Activated CD4-positive, alpha-beta T cell treated with anti-CD3 and anti-CD28 coated beads for 48 hours (primary cell): ENCODE measurements at regions not wholly inside any gene's neighbourhood (a gene's known extent, or its start where the extent isn't known, plus 50 kb on each side); places are given as distances from the start of the nearest gene placed in this dataset.

Experiments used
- DNase-seq: peaks from one replicate; pipeline ENCODE4 v3.0.0-alpha.2; 2020

DNA sequence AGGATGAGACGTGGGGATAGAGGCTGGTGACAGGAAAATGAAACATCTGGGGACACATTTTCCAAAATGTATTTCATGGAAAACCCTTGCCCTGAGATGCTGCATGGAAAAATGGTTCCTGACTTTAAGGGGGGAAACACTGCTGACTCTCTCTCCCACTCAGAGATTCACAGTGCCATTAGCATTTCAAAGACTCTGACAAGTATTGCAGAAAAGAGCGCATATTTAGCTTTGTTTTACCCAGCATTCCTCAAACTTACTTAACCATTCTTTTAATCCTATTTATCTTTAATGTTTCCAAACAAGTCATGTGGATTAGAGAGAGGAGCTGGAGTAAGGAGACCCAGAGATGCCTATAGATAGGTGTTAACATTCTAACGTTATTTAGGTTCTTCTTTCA lies 141.8 kb upstream of the DYRK2 start:
- DNase-seq = no peak

DNA sequence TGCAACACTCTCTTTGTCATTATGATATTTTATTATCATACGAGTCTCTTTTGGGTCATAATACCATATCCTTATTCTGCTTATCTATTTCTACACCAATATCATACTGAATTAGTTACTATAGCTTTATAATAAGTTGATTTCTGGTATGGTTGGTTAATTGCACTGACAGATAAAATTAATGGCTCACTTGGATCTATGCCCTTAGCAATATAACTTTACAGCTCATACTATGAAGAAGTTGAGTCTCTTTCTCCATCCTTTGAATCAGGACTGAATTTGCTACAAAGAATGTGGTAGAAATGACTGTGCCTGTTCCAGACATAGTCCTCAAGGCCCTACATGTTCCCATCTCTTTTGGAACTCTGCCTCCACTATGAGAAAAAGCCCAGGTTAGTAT lies 139.7 kb upstream of the DYRK2 start:
- DNase-seq = no peak

DNA sequence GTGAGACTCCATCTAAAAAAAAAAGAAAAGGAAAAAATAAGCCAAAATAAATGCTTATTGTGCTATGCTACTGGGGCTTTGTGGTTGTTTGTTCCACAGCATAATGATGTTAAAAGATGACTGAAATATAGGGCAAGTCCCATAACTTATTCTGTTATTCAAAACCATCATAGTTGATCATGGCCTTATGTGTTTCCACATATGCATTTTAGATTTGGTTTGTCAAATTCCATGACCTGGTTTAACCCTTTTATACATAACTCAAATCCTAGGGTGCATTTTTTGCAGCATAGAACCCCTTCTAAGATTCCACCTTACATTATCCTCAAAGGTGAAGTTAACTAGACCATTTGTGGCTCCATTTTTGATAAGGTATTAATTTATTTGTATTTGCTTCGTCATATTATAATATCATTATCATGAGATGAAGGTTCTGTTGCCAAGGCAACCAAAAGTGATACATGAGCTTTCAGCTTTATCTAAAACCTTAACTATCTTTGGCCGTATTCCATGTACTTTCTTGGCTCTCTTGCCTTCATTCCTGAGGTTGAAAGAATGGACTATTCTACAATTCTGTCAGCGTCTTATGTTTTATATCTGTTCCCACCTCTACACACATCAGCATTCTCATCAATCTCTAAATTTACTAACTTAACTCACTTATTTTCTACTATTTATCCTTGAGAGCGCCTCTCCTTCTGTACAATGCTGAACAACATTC lies 138.7 kb upstream of the DYRK2 start:
- no peak for DNase-seq

DNA sequence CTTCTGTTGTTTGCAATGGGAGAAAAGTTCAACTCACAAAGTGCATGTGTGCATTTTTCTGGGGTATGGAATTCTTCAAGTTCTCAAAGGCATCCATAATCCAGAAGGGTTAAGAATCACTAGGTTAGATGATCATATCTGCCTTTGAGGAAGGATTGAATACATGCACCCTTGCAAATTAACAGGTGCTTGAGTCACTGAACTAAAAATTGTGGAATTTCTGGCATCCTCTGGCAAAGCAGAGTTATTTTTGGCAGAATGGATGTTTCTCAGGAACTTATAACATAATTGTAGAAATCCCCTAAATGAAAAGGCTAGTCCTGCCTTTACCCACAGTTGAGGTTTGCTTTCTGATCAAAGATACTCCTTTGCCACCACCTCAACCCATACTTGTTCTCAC lies 136.5 kb upstream of the DYRK2 start:
- DNase-seq = no peak

DNA sequence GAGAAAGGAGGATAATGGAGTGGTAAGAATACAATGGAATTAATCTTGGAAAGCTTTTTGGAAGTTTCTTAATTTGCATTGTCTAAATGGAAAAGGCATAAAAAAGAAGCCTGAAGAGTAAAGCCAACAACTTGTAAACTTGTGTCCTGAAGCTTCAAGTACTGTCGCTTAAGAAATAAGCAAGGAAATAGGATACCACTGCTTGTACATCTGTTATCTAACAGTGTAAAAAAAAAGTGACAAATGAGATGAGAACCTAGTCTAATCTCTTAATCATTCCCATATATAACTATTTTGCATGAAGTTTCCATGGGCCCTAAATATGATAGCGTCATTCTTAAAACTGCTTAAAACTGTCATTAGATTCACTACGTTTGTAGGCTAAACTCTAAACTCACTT lies 134.0 kb upstream of the DYRK2 start:
- no peak for DNase-seq

DNA sequence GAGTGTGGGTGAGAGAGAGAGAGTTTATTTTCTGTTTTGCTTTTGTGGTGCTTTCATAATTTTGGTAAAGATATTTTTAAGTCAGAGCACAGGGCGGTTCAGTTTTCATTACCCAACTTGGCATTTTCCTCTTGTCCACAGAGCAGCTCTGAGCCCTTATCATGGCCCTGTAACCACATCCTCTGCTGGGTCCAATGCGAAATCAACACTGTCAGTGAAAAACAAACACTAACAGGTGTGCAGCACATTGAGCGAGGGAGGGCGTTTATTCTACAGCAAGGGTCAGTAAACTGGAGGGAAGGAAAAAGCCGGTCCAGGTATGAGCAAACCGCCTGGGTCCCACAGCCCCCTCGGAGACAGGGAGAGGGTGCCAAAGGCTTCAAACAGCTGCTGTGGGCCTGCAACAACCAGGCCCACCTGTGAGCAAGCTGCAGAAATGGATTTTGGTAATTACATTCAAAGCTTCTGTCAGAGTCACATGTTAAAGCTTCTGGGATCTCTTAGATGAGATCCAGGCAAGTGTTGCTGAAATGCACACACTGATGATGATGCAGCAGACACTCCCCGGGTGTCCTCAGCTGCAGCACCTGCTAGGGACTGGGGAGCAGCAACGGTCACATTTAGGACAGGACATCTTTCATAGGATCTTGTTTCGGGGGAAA lies 132.7 kb upstream of the DYRK2 start:
- DNase-seq = peak; percentile 9

DNA sequence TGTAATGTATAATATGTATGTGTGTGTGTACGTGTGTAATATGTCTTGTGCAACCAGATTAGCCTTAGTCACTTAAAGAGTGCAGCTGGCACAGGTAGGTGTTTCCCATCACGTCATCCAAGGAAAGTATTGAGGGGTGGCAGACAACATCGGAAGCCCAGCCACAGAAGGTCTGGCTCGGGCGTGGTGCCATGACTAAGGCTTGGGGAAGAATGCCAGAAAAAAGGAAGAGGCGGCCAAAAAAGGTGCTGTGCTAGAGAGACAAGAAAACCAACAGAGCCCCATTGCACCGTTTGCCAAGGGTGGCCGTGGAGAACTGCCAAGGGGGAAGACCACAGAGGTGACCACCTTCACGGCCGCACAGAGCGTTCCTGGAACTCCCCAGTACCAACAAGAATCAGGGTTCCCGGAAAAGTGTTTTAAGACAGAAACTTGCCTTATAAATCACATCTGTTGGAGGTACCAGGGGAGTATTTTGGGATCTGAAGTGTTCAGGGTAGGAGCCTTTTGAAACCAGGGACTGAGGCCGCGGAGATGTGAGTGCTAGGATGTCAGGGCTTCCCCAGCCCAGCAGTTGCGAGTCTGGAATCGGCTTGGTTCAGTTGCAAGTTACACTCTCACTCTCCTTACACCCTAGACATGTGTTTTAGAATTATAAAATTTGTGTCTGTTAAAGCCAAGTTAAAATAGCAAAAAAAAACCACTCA lies 131.2 kb upstream of the DYRK2 start:
- no peak for DNase-seq

DNA sequence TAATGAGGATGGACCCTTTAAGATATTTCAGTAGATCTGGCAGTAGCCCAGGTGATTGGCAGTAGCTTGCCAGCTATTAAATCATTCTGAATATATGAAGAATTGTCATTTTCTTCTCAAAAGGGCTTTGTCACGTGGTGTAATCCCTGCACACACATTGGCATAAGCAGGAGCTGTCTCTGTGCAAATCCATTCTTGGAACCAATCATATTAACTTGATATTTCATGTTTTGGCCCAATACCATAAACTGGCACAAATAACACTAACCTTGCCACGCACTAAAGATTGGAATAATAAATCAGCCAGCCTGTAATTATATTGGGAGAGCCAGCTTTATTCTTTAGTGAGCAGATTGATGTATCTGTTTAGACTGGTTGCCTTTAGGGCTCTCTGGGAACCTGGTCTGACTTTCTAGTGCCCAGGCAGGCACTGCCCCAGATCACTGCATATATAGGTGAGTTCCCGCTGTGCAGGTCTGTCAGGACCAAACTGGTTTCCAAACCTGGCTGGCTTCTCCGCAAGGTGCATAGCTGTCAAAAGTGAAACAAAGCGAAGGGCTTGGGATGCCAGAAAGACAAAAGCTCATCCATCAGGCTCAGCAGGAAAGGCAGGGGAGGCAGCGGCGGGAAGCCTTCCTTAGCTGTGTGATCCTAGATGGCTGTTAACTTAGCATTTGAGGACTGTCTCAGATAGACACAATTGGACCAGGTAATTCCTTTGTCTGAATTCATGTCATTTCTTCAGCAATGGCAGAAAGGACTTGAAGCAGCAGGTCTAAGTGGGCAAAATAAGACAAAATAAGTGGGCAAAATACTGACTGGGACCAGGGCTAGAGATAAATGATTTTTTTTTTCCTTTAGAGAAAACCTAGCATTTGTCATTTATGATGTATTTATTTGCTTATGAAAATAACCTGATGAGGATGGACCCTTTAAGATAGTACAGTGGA lies 128.8 kb upstream of the DYRK2 start:
- DNase-seq = no peak

DNA sequence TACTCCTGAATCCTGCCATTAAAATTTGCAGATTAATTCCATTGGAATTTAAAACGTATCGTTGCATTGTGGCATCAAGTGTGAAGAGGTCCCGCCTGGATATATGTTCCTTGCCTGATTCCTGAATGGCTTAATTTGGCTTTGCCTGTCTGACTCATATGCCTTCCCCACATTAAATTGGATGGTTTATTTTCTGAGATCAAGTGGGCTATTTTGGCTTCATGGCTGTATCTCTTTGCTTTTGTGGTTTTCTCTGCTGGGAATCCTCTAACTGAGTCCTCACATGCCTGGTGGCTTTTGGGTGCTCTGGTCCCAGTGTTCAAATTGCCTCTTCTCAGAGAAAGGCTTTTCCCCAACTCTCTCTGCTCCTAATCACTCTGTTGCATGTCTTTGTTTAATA lies 127.9 kb upstream of the DYRK2 start:
- no peak for DNase-seq

DNA sequence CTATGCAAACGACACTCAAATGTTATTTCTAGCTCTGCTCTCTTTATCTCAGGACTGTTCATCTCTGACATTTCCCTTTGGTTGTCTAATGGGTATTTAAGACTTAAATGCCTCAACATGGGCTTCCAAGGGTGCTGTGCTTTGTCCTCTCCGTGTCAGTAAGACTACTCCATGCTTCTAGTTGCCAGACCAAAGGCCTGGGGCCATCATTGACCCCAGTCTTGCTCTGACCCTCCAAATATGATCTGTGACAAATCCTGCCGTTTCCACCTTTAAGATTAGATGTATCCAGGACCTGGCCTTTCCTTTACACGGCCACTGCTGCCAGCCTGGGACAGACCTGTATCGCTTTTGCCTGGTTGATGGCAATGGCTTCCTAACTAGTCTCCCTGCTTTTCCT lies 126.3 kb upstream of the DYRK2 start:
- no peak for DNase-seq

DNA sequence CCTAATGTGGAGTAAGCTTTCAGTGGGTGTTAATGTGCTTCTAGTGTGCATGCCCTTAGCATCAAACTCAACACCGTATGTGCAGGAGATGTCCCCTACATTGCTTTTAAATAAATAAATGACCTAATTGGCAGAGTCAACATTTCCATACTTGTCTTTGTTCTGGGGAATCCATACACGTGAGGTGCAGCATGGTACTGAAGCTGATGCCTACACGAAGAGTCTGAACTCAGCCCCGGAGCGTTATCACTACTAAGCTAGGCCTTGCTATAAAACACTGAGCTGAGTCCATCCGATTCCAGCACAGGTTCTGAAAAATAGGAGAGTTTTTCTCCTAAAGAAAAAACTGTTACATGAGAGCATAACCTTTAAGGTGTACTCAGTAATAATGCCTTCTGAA lies 125.0 kb upstream of the DYRK2 start:
- no peak for DNase-seq

DNA sequence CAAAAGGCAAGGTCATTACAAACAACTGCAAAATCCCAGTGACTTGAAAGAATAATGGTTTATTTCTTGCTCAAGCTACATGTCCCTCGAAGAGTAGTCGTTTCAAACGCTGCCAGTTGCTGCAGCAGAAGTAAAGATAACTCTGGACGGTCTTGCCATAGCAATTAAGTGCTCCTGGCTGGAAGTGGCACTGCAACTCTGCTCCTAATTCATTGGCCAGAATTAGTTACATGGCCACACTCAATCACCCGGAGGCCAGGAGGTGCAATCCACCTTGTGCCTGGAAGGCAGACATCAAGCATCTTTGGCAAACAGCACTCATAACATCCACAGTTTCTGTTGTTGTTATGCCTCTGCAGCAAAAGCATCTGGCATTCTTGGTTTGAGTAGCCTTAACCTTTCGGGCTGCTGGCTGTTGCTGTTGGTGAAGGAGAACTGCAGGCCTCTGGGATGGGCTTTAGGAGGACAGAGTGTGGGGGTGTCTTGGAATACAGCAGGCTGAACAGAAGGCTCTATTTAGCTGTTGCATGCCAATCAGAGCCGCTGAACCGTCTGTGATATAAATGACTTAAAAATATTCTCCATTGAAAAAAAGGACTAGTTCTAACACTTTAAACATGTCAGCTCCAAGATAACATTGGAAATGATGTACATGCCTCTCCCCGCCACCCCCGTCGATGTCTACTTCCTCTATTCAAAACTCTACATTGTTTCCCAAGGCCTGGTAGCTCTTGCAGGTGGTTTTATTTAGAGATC lies 123.5 kb upstream of the DYRK2 start:
- DNase-seq = no peak

DNA sequence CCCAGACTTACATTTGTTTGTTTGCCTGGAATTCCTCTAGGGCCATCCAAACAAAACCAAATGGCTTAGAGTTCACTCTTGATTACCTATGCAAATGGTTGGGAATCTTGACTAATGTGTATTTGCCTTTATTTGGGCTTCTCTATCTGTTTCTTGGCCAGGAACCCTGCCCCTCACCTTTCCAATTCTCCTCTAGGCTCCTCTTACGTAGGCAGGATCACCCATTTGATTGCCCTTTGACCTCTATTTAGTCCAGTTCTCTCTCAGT lies 123.0 kb upstream of the DYRK2 start:
- no peak for DNase-seq

DNA sequence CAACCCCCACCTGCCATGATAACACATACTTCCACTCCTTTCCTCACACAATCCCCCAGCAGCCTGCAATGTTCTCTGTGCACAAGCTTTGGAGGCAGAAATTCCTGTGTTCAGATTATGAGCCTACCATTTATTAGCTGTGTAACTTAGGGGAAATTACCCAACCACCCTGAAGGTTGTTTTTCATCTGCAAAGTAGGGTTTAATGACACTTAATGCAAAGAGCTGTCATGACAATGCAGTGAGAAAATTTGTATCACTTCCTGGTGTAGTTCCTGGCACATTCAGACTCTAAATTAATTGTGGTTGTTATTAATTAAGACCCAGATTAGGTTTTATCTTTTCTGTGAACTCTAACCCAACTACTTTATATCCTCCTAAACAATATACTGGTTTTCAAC lies 122.4 kb upstream of the DYRK2 start:
- DNase-seq = no peak

DNA sequence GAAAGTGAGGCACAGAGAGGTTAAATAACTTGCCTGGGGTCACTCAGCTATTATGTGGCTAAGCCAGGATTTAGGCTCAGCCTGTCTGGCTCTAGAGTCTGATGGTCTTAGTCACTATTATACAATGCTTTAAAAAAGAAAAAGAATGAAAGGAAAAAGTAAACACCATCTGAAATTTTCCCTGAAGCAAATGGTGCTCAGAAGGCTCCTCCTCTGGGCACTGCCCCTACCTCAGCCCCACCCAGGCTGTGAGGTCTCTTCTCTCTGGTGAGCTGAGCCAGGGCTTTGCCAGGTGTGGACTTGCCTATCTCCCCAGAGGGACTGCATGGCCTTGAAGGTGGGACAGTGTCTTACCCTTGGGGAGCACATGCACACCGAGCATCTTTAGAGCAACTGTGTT lies 117.5 kb upstream of the DYRK2 start:
- DNase-seq = no peak

DNA sequence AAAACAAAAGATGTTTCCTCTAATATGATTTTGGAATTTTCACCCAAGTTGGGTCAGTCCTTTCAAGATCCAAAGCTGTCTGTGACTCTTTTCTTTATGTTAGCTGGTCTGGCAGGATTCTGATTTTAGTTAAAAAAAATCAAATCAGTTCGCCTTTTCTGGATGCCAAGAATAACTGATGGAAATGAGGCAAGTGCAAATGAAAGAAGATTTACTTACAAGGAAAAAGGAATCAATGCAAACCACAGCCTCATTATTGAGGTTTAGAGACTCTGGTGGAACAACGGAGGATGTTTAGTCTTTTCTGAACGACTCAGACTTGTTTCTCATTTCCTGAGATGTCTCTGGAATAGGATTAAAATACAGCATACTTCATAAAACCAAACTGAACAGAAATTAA lies 117.0 kb upstream of the DYRK2 start:
- DNase-seq = no peak

DNA sequence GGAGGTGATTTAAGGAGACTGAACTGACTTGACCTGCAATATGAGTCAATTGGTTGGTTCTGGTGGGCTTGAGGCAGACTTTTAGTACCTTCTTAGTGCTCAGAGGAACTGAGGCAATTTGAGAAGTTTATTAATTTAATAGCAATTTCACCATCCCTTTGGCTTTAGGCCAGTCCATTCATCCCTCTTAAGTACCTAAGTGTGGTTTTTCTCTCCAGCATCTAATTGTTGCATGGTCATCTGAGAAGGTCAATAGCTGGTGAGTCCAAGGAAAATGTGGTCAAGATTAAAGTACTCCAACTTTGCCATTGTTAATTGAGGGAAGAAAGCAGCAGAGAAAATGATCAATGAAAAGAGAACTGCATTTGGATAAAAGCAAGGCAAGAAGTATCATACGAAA lies 115.4 kb upstream of the DYRK2 start:
- DNase-seq = no peak

DNA sequence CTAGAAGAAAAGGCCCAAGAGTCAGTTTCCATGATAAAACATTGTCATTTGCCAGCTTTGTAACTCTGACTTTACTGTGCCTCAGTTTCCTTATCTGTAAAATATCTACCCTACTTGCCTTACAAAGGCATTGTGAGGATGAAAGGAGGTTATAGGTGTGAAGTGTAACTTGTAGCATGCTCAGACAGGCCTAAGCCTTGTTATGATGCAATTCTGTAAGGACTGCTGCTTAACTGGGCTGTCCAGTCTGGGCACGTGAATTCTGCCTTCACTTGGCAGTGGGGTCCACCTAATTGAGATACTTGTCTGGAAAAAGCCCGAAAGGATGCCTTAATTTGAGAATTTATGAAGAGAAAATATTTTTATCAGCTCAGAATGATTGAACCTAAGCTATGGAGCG lies 114.5 kb upstream of the DYRK2 start:
- DNase-seq = no peak

DNA sequence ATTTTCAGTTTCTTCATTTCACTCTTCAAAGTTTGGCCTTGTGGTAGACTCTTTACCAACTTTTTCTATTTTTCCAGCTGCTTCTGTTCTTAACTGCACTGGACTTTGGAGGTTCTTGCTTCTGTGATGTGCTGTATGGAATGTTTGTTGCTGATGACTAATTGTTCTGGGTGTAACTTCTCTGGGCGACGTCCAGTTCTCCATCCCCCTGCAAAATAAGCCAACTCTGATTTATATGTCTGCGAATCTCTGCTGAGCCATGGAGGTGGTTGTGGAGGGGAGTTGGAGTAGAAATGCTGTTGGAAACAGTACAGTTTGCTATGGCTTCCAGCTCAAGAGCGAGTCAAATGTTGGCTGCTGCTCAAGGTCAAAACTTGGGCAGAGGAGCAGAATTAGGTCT lies 113.9 kb upstream of the DYRK2 start:
- no peak for DNase-seq

DNA sequence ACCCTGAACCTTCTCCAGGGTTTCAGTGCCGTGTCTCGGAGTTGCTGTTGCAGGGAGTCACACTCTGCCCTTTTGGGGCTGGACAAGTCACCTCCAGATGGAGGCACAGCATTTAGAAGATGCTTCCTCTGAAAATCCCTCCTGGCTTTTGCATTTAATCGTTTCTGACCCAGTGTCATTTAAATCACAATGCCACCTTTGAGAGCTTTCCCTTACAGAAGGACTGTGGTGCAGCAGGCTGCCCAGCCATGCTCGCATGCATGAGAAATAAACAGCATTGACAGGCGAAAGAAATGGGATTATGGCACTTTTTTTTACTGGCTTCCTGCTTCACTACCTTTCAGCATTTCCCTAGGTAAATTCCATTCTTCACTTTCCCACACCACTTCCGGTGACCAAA lies 113.4 kb upstream of the DYRK2 start:
- DNase-seq = no peak

DNA sequence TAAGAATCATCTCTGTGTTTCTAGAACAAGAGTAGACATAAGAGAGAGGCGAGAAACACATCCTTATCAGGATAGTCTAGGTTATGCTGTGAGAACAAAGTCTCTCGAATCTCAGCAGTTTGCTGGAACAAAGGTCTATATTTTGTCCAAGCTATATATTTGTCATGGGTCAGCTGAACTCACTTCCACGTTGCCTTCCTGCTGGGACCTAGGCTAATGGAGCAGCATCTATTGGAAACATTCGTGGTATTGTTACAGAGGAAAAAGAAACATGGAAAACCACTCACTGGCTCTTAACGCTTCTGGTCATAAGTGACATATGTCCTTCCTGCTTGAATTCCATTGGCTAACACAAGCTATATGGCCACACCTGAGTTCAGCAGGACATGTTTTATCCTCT lies 112.6 kb upstream of the DYRK2 start:
- DNase-seq = no peak

DNA sequence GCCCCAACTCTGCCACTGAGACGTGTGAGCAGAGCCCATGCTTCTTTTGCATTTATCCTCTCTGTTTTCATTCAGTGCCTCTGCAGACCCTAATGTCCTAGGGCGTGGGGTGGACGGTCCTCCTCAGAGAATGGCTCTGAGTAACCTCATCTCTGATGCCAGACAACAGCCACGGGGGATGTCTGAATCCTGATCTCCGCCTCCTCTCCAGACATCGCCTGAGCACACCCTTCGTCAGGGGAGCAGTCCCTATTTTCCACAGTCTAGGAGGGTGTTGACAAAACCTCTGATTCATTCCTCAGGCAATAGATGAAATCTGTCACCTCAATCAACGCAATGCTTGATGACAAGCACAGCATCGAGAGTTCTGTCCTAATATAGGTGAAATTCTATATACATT lies 109.2 kb upstream of the DYRK2 start:
- no peak for DNase-seq

DNA sequence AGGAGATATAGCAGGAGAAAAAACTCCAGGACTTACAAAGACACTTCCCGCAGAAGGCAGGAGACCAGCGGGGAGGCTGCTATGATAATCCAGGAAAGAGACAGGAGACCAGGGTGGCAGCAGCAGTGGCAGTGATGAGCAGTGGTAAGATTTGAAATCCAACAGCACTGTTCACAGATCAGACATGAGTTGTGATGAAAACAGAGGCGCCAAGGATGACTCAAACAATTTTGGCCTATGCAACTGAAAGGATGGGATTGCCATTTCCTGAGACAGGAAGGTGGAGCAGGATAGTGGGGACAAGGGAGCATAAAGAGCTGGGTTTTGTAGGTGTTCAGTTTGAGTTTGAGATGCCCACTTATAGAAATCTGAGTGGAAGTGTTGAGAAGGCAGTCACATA lies 108.6 kb upstream of the DYRK2 start:
- no peak for DNase-seq
